ENCODE measurements at regions not wholly inside any gene's neighbourhood (a gene's known extent, or its start where the extent isn't known, plus 50 kb on each side); places are given as distances from the start of the nearest gene placed in this dataset.

DNA sequence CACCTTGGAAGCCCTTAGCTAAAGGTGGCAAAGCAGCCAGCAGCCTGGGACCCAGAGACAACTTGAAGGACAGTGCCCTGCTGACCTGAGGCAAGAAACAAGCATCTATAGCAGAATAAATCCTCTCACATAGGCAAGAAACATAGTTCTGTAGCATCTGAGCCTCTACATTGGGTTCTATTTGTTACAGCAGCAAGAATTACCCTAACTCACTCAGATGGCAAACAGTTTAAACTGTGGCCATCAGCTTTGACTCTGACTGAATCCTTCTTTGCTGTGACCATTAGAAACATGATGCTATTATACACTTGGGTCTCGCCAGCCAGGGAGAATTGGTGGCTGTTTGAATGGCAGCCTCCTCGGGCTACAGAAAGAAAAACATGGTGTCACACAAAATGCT is 53.1 kb upstream of the CCL1 start:
- TF ChIP-seq, protein P1, sequence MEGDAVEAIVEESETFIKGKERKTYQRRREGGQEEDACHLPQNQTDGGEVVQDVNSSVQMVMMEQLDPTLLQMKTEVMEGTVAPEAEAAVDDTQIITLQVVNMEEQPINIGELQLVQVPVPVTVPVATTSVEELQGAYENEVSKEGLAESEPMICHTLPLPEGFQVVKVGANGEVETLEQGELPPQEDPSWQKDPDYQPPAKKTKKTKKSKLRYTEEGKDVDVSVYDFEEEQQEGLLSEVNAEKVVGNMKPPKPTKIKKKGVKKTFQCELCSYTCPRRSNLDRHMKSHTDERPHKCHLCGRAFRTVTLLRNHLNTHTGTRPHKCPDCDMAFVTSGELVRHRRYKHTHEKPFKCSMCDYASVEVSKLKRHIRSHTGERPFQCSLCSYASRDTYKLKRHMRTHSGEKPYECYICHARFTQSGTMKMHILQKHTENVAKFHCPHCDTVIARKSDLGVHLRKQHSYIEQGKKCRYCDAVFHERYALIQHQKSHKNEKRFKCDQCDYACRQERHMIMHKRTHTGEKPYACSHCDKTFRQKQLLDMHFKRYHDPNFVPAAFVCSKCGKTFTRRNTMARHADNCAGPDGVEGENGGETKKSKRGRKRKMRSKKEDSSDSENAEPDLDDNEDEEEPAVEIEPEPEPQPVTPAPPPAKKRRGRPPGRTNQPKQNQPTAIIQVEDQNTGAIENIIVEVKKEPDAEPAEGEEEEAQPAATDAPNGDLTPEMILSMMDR (IDR thresholded peaks at IDR 0.05), result no peak
- no peaks in the 10 kb centered on the region for H3K27me3 ChIP-seq
- intact Hi-C loops (cut with DNase I), result no loop called here
- H3K36me3 ChIP-seq, result no peaks in the 10 kb centered on the region
- no peak overlapping the region for H3K4me3 ChIP-seq
- no peaks in the 10 kb centered on the region for H3K4me1 ChIP-seq
- no peaks in the 10 kb centered on the region for H3K9me3 ChIP-seq
- H3K27ac ChIP-seq, result no peak overlapping the region
- DNase-seq (ENCODE audit: low spot score in 2 of 2), result no peak

DNA sequence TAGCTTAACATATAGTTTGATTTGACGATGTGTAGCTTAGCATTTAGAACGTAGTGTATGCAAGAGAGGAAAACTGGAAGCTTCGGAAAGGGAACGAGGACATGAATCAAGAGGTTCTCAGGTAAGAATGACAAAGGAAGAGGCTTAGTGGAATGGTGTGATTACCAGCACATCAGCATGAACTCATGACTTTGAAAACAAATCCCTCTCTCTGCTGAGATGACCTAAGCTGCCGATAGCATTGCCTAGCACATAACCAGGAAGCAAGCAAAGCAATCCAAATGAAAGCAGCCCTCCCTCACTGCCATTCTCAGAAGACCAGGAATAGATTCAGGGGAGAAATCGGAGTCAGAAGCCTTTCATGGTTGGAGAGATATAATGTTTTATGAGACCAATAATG is 51.3 kb upstream of the CCL1 start:
- Histone ChIP-seq H3K36me3 (no peaks in the 10 kb centered on the region), H3K27ac (no peak overlapping the region), H3K9me3 (no peaks in the 10 kb centered on the region), H3K4me3 (no peak overlapping the region), H3K27me3 (no peaks in the 10 kb centered on the region), H3K4me1 (no peaks in the 10 kb centered on the region)
- no peak for DNase-seq (ENCODE audit: low spot score in 2 of 2)
- intact Hi-C loops (cut with DNase I), result no loop called here
- TF ChIP-seq, protein P1 (IDR thresholded peaks at IDR 0.05), result no peak

DNA sequence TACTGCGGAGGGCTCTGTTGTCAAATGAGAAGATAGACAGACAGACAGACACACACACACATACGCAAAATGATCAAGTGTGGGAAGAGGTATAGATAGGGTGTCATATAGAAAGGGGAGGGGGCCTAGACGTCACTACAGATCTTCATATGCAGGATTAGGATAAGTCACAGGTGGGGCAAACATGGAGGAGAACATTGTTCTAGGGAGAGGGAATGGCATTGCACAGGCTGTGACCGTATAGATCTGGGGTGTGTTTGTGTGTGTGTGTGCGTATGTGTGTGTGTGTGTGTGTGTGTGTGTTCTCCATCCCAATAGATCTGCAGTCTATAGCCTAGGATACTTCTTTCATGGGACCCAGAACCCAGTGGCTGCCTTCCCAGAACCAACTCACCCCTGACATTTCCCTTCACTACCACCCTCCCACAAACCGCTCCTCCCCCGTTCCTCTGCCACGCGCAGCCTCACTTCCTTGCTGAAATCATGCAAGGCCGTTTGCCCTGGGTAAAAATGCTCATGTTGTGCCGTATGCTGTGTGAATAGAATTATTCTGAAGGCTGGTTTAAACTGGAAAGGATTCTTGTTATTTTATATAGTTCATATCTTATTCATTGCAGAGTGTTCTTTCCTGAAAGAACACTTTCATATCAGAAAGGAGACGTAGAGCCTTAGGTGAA is 50.5 kb upstream of the CCL1 start:
- intact Hi-C loops (cut with DNase I), result no loop called here
- H3K36me3 ChIP-seq, result no peaks in the 10 kb centered on the region
- no peaks in the 10 kb centered on the region for H3K27me3 ChIP-seq
- DNase-seq (ENCODE audit: low spot score in 2 of 2), result no peak
- TF ChIP-seq, protein P1 (IDR thresholded peaks at IDR 0.05), result no peak
- no peak overlapping the region for H3K27ac ChIP-seq
- H3K9me3 ChIP-seq, result no peaks in the 10 kb centered on the region
- H3K4me1 ChIP-seq, result no peaks in the 10 kb centered on the region
- H3K4me3 ChIP-seq, result no peak overlapping the region

DNA sequence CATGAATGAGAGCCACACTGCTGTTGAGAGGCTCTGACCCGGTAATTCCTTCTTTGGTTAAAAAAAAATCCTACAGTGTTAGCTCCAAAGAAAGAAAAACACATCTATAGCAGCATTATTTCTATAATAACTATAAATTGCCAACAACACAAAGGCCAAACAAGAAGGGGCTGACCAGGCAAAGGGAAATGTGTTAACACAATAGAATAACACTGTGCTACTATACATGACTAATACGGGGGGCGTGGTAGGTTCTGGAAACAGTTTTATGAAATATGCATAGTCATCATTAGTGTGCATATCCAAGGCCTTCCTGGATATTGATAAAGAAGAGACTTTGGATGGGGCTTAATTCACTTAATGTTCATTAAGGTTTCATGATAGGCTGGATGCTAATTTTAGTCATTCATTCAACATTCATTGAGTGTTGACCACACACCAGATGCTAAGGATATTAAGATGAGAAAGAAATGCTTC is 50.0 kb upstream of the CCL1 start:
- no peak for DNase-seq (ENCODE audit: low spot score in 2 of 2)
- intact Hi-C loops (cut with DNase I), result no loop called here

More for the DNA sequence above, 50.0 kb upstream of the CCL1 start:
- Histone ChIP-seq H3K9me3 (no peaks in the 10 kb centered on the region), H3K27ac (no peak overlapping the region), H3K27me3 (no peaks in the 10 kb centered on the region), H3K4me1 (no peaks in the 10 kb centered on the region), H3K36me3 (no peaks in the 10 kb centered on the region), H3K4me3 (no peak overlapping the region)
- TF ChIP-seq, protein P1 (IDR thresholded peaks at IDR 0.05), result no peak

Data from ascending aorta (tissue), 2 donors.